Esophagus muscularis mucosa (tissue), 4 donors: ENCODE measurements at regions not wholly inside any gene's neighbourhood (a gene's known extent, or its start where the extent isn't known, plus 50 kb on each side); places are given as distances from the start of the nearest gene placed in this dataset.

ENCODE experiments used
- DNase-seq: peaks from one replicate; pipeline ENCODE4 v3.0.0-alpha.2; 2017; ENCODE audit errors: extremely low spot score
- H3K27ac ChIP-seq, 4 donors: fragments of 200-600 bp; sonication (generic); replicated peaks in 1 of 4; 1 replicate in 3 of 4; 2 replicates in 1 of 4; pipeline ENCODE4 v1.5.1; 2016 to 2019; ENCODE audit warnings: mild to moderate bottlenecking in 1 of 4
- H3K27me3 ChIP-seq, 4 donors: fragments of 200-600 bp; sonication (generic); one replicate each; pipeline versions ENCODE4 v1.5.1 to v1.6.0; 2016 to 2019
- H3K36me3 ChIP-seq, 4 donors: fragments of 200-600 bp; sonication (generic); one replicate each; pipeline ENCODE4 v1.5.1; 2016 to 2019
- H3K4me1 ChIP-seq, 4 donors: fragments of 200-600 bp; sonication (generic); one replicate each; pipeline ENCODE4 v1.5.1; 2016 to 2019
- H3K4me3 ChIP-seq, 4 donors: fragments of 200-600 bp; sonication (generic); 1 replicate in 2 of 4; 2 replicates in 2 of 4; pipeline ENCODE4 v1.5.1; 2016 to 2019; ENCODE audit warnings: mild to moderate bottlenecking in 4 of 4, moderate library complexity in 1 of 4
- H3K9me3 ChIP-seq, 4 donors: fragments of 200-600 bp; sonication (generic); 1 replicate in 3 of 4; 2 replicates in 1 of 4; pipeline ENCODE4 v1.5.1; 2016 to 2019
- EP300 ChIP-seq: sonication (generic); formaldehyde crosslinking; IDR thresholded peaks from one replicate; pipeline ENCODE4 v1.6.1; 2017; ENCODE audit warnings: antibody characterized with exemption
- POLR2A ChIP-seq: fragments of 450-650 bp; IDR thresholded peaks from one replicate; pipeline ENCODE4 v1.6.1; 2017; ENCODE audit warnings: antibody characterized with exemption, moderate library complexity, mild to moderate bottlenecking, low read depth
- POLR2AphosphoS5 ChIP-seq, 2 donors: sonication (generic); formaldehyde crosslinking; IDR thresholded peaks; one replicate each; pipeline ENCODE4 v1.6.1; 2017; ENCODE audit warnings: antibody characterized with exemption in 2 of 2
- WGBS: methylation state at CpG from one replicate; pipeline ENCODE4 v1.1.5; 2018; 5-methylcytosine and 5-hydroxymethylcytosine counted together
- intact Hi-C: fragments of 100-400 bp; cut with DNase I; formaldehyde crosslinking; loops from one replicate; pipeline ENCODE4 v1.15.1; 2023
- TF ChIP-seq, protein P1 (sequence below), 3 experiments: fragments of 200-600 bp in 2 of 3; fragments of 450-650 bp in 1 of 3; sonication (generic) in 2 of 3; IDR thresholded peaks; one replicate each; pipeline ENCODE4 v1.5.1; 2017 to 2019; ENCODE audit warnings: antibody characterized with exemption in 3 of 3, mild to moderate bottlenecking in 2 of 3, moderate library complexity in 1 of 3

DNA sequence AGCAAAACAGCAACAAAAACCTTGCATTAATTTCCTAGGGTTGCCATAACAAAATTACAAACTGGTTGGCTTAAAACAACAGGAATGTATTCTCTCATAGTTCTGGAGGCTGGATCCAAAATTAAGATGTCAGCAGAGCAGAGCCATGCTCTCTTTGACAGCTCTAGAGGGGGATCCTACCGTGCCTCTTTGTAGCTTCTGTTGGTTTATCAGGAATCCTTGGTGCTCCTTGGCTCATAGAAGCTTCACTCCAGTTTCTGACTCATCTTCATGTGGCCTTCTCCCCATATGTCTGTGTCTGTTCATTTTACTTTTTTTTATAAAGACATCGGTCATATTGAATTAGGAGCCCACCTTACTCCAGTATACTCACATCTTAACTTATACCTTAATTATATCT, 90.5 kb upstream of the POU2AF2 start:
- no peak overlapping the region for H3K4me3 ChIP-seq
- intact Hi-C loops = no loop called here
- 69% methylated on average over 2 of the region's 2 CpGs for WGBS
- TF ChIP-seq EP300 (no peak), POLR2A (no peak), POLR2AphosphoS5 (IDR thresholded peaks at IDR 0.05) (no peak)
- TF ChIP-seq, protein P1, sequence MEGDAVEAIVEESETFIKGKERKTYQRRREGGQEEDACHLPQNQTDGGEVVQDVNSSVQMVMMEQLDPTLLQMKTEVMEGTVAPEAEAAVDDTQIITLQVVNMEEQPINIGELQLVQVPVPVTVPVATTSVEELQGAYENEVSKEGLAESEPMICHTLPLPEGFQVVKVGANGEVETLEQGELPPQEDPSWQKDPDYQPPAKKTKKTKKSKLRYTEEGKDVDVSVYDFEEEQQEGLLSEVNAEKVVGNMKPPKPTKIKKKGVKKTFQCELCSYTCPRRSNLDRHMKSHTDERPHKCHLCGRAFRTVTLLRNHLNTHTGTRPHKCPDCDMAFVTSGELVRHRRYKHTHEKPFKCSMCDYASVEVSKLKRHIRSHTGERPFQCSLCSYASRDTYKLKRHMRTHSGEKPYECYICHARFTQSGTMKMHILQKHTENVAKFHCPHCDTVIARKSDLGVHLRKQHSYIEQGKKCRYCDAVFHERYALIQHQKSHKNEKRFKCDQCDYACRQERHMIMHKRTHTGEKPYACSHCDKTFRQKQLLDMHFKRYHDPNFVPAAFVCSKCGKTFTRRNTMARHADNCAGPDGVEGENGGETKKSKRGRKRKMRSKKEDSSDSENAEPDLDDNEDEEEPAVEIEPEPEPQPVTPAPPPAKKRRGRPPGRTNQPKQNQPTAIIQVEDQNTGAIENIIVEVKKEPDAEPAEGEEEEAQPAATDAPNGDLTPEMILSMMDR (IDR thresholded peaks at IDR 0.05) = no peak
- H3K9me3 ChIP-seq = no peaks in the 10 kb centered on the region
- no peaks in the 10 kb centered on the region for H3K4me1 ChIP-seq
- H3K27ac ChIP-seq = no peak overlapping the region
- no peaks in the 10 kb centered on the region for H3K36me3 ChIP-seq
- no peaks in the 10 kb centered on the region for H3K27me3 ChIP-seq
- DNase-seq = no peak

DNA sequence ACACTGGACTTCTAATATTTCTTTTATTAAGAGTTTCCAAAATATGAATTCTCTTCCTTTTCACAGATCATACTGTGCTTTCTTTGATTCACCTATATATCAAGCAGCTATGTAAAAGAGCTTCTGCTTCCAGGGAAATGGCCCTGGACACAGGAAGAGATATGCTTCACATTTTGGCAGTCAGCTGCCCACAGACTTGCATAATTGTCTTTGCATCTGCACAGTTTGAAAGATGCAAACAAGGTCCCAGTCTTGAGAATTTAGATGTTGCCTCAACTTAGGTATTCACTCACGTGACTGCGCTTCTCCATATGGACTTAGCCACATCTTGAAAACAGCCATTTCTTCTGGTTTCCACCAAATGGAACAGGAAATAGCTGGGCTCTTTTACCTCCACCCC, 92.3 kb upstream of the POU2AF2 start:
- Histone ChIP-seq H3K27me3 (no peaks in the 10 kb centered on the region), H3K4me1 (no peaks in the 10 kb centered on the region), H3K36me3 (no peaks in the 10 kb centered on the region), H3K9me3 (no peaks in the 10 kb centered on the region), H3K4me3 (no peak overlapping the region), H3K27ac (no peak overlapping the region)
- TF ChIP-seq POLR2AphosphoS5 (IDR thresholded peaks at IDR 0.05) (no peak), POLR2A (no peak), EP300 (no peak)
- TF ChIP-seq, protein P1 (IDR thresholded peaks at IDR 0.05) = no peak
- intact Hi-C loops = no loop called here
- 87% methylated on average over 2 of the region's 2 CpGs for whole genome bisulfite sequencing
- DNase-seq = no peak

DNA sequence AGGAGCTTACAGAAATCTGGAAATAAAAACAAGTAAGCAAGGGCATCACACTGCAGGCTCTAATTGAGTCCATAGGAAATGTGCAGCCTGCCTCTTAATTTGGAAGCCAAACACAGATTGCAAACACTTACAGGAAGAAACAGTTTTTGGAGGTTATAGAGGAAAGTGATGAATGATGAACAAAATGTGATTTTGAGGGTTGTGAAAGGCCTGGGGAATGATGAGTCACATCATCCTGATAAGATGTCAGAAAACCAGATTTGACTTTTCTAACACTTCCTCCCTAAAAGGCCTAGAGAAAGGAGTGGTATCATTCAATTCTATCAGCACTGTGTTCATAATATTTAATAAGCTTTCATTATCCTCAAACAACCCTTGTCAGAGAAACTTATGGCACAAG, 96.6 kb upstream of the POU2AF2 start:
- intact Hi-C loops = no loop called here
- no peak for DNase-seq
- H3K4me1 ChIP-seq = no peaks in the 10 kb centered on the region
- H3K27me3 ChIP-seq = no peaks in the 10 kb centered on the region
- no peak overlapping the region for H3K27ac ChIP-seq
- H3K36me3 ChIP-seq = no peaks in the 10 kb centered on the region
- TF ChIP-seq POLR2A (no peak), EP300 (no peak), POLR2AphosphoS5 (IDR thresholded peaks at IDR 0.05) (no peak)
- TF ChIP-seq, protein P1 (IDR thresholded peaks at IDR 0.05) = no peak
- no peak overlapping the region for H3K4me3 ChIP-seq
- no peaks in the 10 kb centered on the region for H3K9me3 ChIP-seq

DNA sequence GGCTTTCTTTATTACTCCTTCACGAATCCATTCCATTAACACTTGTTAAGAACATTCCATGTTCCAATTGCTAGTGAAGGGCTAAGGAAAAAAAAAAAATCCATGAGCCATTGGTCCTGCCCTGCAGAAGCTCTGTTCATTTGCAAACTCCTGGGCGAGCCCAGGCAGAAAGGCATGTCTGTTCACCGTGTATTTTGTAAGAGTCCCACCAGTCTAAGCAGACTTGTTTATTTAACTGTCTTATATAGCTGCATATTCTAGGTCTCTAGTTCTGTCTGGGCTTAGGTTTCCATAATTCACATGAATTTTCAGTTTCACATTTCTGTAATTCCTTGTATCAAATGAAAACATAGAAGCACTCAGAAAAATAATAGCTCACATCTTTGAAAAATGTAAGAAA, 97.4 kb upstream of the POU2AF2 start:
- no peaks in the 10 kb centered on the region for H3K4me1 ChIP-seq
- H3K27ac ChIP-seq = no peak overlapping the region
- no peak overlapping the region for H3K4me3 ChIP-seq
- no peaks in the 10 kb centered on the region for H3K9me3 ChIP-seq
- no peaks in the 10 kb centered on the region for H3K36me3 ChIP-seq
- 82% methylated on average over 3 of the region's 3 CpGs for WGBS
- TF ChIP-seq, protein P1 (IDR thresholded peaks at IDR 0.05) = no peak
- TF ChIP-seq POLR2A = no peak
- TF ChIP-seq POLR2AphosphoS5 (IDR thresholded peaks at IDR 0.05) = no peak
- no peak for TF ChIP-seq EP300
- no peaks in the 10 kb centered on the region for H3K27me3 ChIP-seq
- DNase-seq = no peak
- intact Hi-C loops = no loop called here

DNA sequence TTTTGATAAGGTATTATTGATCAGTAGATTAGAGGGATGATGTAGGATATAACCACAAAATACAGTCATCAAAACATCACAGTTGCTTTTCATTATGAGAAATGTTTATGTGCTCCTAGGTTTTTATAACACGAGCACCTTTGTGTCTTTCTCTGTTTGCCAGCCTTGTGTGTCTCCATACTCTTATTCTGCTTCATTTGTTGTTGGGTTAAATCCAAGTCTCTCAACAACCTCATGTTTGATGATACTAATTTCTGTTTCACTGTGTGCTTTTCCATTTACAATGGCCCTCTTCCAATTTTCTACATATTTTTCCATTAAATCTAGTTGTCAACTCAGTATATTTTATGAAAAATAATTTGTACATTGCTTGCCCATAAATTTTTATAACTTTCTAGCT, 107.7 kb upstream of the POU2AF2 start:
- intact Hi-C loops = no loop called here
- TF ChIP-seq POLR2AphosphoS5 (IDR thresholded peaks at IDR 0.05) (no peak), POLR2A (no peak), EP300 (no peak)
- TF ChIP-seq, protein P1 (IDR thresholded peaks at IDR 0.05) = no peak
- H3K27ac ChIP-seq = no peak overlapping the region
- H3K4me3 ChIP-seq = no peak overlapping the region
- DNase-seq = no peak
- peaks cover 0 to 10% (median 6%) of the 10 kb centered on the region in 4 donors for H3K4me1 ChIP-seq
- no peaks in the 10 kb centered on the region for H3K27me3 ChIP-seq
- H3K36me3 ChIP-seq = no peaks in the 10 kb centered on the region
- no peaks in the 10 kb centered on the region for H3K9me3 ChIP-seq
- WGBS = 36% methylated on average over 1 of the region's 1 CpG
